ENCODE measurements at regions not wholly inside any gene's neighbourhood (a gene's known extent, or its start where the extent isn't known, plus 50 kb on each side); places are given as distances from the start of the nearest gene placed in this dataset.

DNA sequence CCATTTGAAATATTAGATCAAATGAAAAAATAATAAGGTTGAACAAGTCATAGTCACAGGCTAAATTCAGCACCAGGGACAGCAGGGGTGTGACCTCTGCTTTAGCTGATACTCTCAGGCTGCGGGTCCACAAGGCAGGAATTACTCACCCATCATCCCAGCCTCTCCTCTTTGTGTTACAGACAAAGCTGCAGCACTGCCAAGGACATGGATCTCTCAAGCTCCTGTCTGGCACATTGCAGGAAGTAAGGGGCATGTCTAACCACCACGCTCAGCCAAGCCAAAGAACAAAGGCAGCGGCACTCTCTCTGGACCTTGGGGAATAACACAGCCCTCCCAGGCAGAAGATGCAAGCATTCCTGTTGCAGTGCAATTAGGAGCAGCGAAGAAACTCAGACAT, 783.8 kb downstream of the VRK1 start:
- FAIRE-seq = no peak
- H3K9me3 Mint-ChIP-seq (ENCODE audit: unreplicated experiment) = peaks cover 3% of the 10 kb centered on the region
- Histone ChIP-seq H3K9me3 (ENCODE audit: insufficient read depth, low read depth, low read length) (peaks cover 7% of the 10 kb centered on the region), H3K4me1 (ENCODE audit: insufficient read depth, low read length) (no peaks in the 10 kb centered on the region), H3K36me3 (ENCODE audit: insufficient read depth, low read length) (no peaks in the 10 kb centered on the region), H3K9ac (ENCODE audit: low read length) (no peak overlapping the region), H3K27ac (ENCODE audit: low read depth, low read length) (no peak overlapping the region), H3K4me2 (ENCODE audit: low read length) (no peak overlapping the region), H3K4me3 (ENCODE audit: insufficient read depth, low read depth, low read length) (no peak overlapping the region), H3K79me2 (ENCODE audit: insufficient read depth, low read length) (no peaks in the 10 kb centered on the region), H3K27me3 (ENCODE audit: insufficient read depth, low read length) (no peaks in the 10 kb centered on the region), H2AFZ (ENCODE audit: low read depth, low read length) (no peak overlapping the region), H4K20me1 (ENCODE audit: insufficient read depth, low read length) (no peaks in the 10 kb centered on the region)
- TF ChIP-seq, protein P1, sequence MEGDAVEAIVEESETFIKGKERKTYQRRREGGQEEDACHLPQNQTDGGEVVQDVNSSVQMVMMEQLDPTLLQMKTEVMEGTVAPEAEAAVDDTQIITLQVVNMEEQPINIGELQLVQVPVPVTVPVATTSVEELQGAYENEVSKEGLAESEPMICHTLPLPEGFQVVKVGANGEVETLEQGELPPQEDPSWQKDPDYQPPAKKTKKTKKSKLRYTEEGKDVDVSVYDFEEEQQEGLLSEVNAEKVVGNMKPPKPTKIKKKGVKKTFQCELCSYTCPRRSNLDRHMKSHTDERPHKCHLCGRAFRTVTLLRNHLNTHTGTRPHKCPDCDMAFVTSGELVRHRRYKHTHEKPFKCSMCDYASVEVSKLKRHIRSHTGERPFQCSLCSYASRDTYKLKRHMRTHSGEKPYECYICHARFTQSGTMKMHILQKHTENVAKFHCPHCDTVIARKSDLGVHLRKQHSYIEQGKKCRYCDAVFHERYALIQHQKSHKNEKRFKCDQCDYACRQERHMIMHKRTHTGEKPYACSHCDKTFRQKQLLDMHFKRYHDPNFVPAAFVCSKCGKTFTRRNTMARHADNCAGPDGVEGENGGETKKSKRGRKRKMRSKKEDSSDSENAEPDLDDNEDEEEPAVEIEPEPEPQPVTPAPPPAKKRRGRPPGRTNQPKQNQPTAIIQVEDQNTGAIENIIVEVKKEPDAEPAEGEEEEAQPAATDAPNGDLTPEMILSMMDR (IDR thresholded peaks at IDR 0.05; ENCODE audit: insufficient read depth, low read depth, low read length) = no peak
- no peak overlapping the region for H3K27ac Mint-ChIP-seq (ENCODE audit: unreplicated experiment)
- H3K4me3 Mint-ChIP-seq (ENCODE audit: unreplicated experiment) = no peak overlapping the region
- DNase-seq (ENCODE audit: low read depth) = no peak
- H3K27me3 Mint-ChIP-seq (ENCODE audit: low read depth, unreplicated experiment) = peaks cover 11% of the 10 kb centered on the region
- no peaks in the 10 kb centered on the region for H3K4me1 Mint-ChIP-seq (ENCODE audit: low read depth, unreplicated experiment)
- no peaks in the 10 kb centered on the region for H3K36me3 Mint-ChIP-seq (ENCODE audit: low read depth, unreplicated experiment)

DNA sequence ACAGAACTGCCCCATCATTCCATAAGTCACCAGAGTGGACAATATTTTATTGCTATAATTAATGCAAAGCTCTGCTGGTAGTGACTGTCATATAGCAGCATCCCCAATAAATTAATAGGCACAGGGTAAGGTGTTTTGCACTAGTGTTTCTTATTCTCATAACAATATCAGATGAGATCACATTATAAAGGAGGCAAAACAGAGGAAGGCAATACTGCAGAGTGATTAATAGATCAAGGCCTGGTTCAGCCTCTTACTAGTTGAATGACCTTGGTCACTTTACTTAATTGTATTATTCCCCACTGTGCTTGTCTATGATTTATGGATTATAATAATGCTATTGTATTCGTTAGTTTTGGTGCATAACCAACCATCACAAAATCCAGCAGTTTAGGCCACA, 784.8 kb downstream of the VRK1 start:
- Mint-ChIP-seq H3K4me3 (ENCODE audit: unreplicated experiment) (no peak overlapping the region), H3K36me3 (ENCODE audit: low read depth, unreplicated experiment) (no peaks in the 10 kb centered on the region), H3K27me3 (ENCODE audit: low read depth, unreplicated experiment) (peaks cover 13% of the 10 kb centered on the region), H3K27ac (ENCODE audit: unreplicated experiment) (no peak overlapping the region), H3K4me1 (ENCODE audit: low read depth, unreplicated experiment) (no peaks in the 10 kb centered on the region), H3K9me3 (ENCODE audit: unreplicated experiment) (peaks cover 3% of the 10 kb centered on the region)
- Histone ChIP-seq H3K79me2 (ENCODE audit: insufficient read depth, low read length) (no peaks in the 10 kb centered on the region), H3K9ac (ENCODE audit: low read length) (no peak overlapping the region), H3K27ac (ENCODE audit: low read depth, low read length) (no peak overlapping the region), H3K9me3 (ENCODE audit: insufficient read depth, low read depth, low read length) (peaks cover 6% of the 10 kb centered on the region), H3K4me3 (ENCODE audit: insufficient read depth, low read depth, low read length) (no peak overlapping the region), H2AFZ (ENCODE audit: low read depth, low read length) (no peak overlapping the region), H3K27me3 (ENCODE audit: insufficient read depth, low read length) (no peaks in the 10 kb centered on the region), H3K4me1 (ENCODE audit: insufficient read depth, low read length) (no peaks in the 10 kb centered on the region), H4K20me1 (ENCODE audit: insufficient read depth, low read length) (no peaks in the 10 kb centered on the region), H3K36me3 (ENCODE audit: insufficient read depth, low read length) (no peaks in the 10 kb centered on the region), H3K4me2 (ENCODE audit: low read length) (no peak overlapping the region)
- FAIRE-seq (no peak), DNase-seq (ENCODE audit: low read depth) (no peak)
- no peak for TF ChIP-seq EZH2 (IDR thresholded peaks at IDR 0.05; ENCODE audit: insufficient read depth, low read length)
- TF ChIP-seq, protein P1 (IDR thresholded peaks at IDR 0.05; ENCODE audit: insufficient read depth, low read depth, low read length) = no peak

DNA sequence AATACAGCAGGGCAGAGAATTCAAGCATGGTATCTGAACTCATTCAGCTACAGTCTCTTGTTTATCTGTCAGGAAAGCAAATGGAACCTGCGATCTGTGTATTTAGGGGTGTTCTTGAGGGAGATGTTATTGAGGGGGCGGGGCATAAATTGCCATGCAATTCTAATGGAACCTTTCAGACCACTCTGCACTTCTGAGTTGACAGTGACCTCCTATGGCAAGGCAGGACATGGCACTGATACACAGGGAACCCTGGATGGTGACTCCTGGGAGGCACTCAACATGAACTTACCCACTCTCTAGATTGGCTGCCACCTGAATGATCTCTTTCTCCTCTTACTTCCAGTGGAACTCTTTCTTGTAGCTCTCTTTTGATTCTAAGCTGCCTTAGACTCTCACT, 787.3 kb downstream of the VRK1 start:
- no peak for DNase-seq (ENCODE audit: low read depth)
- Histone ChIP-seq H3K4me1 (ENCODE audit: insufficient read depth, low read length) (no peaks in the 10 kb centered on the region), H3K79me2 (ENCODE audit: insufficient read depth, low read length) (no peaks in the 10 kb centered on the region), H3K27me3 (ENCODE audit: insufficient read depth, low read length) (no peaks in the 10 kb centered on the region), H3K4me3 (ENCODE audit: insufficient read depth, low read depth, low read length) (no peak overlapping the region), H3K36me3 (ENCODE audit: insufficient read depth, low read length) (no peaks in the 10 kb centered on the region), H3K9me3 (ENCODE audit: insufficient read depth, low read depth, low read length) (peaks cover 3% of the 10 kb centered on the region), H4K20me1 (ENCODE audit: insufficient read depth, low read length) (no peaks in the 10 kb centered on the region), H3K4me2 (ENCODE audit: low read length) (no peak overlapping the region), H2AFZ (ENCODE audit: low read depth, low read length) (no peak overlapping the region), H3K9ac (ENCODE audit: low read length) (no peak overlapping the region), H3K27ac (ENCODE audit: low read depth, low read length) (no peak overlapping the region)
- no peak for TF ChIP-seq EZH2 (IDR thresholded peaks at IDR 0.05; ENCODE audit: insufficient read depth, low read length)
- TF ChIP-seq, protein P1 (IDR thresholded peaks at IDR 0.05; ENCODE audit: insufficient read depth, low read depth, low read length) = no peak
- no peak overlapping the region for H3K4me3 Mint-ChIP-seq (ENCODE audit: unreplicated experiment)
- H3K36me3 Mint-ChIP-seq (ENCODE audit: low read depth, unreplicated experiment) = no peaks in the 10 kb centered on the region
- H3K4me1 Mint-ChIP-seq (ENCODE audit: low read depth, unreplicated experiment) = peaks cover 7% of the 10 kb centered on the region
- H3K27me3 Mint-ChIP-seq (ENCODE audit: low read depth, unreplicated experiment) = peaks cover 13% of the 10 kb centered on the region
- FAIRE-seq = no peak
- no peak overlapping the region for H3K27ac Mint-ChIP-seq (ENCODE audit: unreplicated experiment)
- peaks cover 3% of the 10 kb centered on the region for H3K9me3 Mint-ChIP-seq (ENCODE audit: unreplicated experiment)

All from astrocyte (in vitro differentiated cells and primary cell).